ENCODE measurements at regions not wholly inside any gene's neighbourhood (a gene's known extent, or its start where the extent isn't known, plus 50 kb on each side); places are given as distances from the start of the nearest gene placed in this dataset.

DNA sequence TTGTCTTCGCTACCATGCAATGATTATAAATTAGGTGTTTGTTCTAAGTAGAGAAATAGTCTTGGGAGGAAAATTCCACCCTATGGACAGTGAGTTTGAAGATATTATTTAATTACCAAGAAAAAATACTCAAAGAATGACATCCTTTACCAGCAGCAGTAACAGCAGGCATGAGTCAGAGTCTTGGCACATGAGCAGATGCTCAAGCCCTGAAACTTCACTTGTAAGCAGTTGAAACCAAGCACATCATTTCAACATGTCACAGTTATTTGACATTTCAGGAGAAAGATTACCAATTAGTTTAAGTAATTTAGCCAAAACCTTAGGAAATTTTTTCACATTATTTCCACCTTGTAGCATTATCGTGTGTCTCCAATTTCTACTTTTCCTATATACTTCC, 99.2 kb downstream of the C12orf50 start:
- Histone ChIP-seq H3K9ac (ENCODE audit: low read length) (no peak overlapping the region), H3K27ac (ENCODE audit: low read depth, low read length) (no peak overlapping the region), H3K4me2 (ENCODE audit: low read length) (no peak overlapping the region), H3K36me3 (ENCODE audit: insufficient read depth, low read length) (no peaks in the 10 kb centered on the region), H3K27me3 (ENCODE audit: insufficient read depth, low read length) (no peaks in the 10 kb centered on the region), H3K4me1 (ENCODE audit: insufficient read depth, low read length) (no peaks in the 10 kb centered on the region), H4K20me1 (ENCODE audit: insufficient read depth, low read length) (no peaks in the 10 kb centered on the region), H2AFZ (ENCODE audit: low read depth, low read length) (no peak overlapping the region), H3K9me3 (ENCODE audit: insufficient read depth, low read depth, low read length) (no peaks in the 10 kb centered on the region), H3K4me3 (ENCODE audit: insufficient read depth, low read depth, low read length) (no peak overlapping the region), H3K79me2 (ENCODE audit: insufficient read depth, low read length) (no peaks in the 10 kb centered on the region)
- Mint-ChIP-seq H3K36me3 (ENCODE audit: low read depth, unreplicated experiment) (no peaks in the 10 kb centered on the region), H3K9me3 (ENCODE audit: unreplicated experiment) (no peaks in the 10 kb centered on the region), H3K4me1 (ENCODE audit: low read depth, unreplicated experiment) (peaks cover 2% of the 10 kb centered on the region), H3K4me3 (ENCODE audit: unreplicated experiment) (no peak overlapping the region), H3K27me3 (ENCODE audit: low read depth, unreplicated experiment) (no peaks in the 10 kb centered on the region), H3K27ac (ENCODE audit: unreplicated experiment) (no peak overlapping the region)
- TF ChIP-seq, protein P1, sequence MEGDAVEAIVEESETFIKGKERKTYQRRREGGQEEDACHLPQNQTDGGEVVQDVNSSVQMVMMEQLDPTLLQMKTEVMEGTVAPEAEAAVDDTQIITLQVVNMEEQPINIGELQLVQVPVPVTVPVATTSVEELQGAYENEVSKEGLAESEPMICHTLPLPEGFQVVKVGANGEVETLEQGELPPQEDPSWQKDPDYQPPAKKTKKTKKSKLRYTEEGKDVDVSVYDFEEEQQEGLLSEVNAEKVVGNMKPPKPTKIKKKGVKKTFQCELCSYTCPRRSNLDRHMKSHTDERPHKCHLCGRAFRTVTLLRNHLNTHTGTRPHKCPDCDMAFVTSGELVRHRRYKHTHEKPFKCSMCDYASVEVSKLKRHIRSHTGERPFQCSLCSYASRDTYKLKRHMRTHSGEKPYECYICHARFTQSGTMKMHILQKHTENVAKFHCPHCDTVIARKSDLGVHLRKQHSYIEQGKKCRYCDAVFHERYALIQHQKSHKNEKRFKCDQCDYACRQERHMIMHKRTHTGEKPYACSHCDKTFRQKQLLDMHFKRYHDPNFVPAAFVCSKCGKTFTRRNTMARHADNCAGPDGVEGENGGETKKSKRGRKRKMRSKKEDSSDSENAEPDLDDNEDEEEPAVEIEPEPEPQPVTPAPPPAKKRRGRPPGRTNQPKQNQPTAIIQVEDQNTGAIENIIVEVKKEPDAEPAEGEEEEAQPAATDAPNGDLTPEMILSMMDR (IDR thresholded peaks at IDR 0.05; ENCODE audit: insufficient read depth, low read depth, low read length) = no peak
- TF ChIP-seq EZH2 (IDR thresholded peaks at IDR 0.05; ENCODE audit: insufficient read depth, low read length) = no peak
- DNase-seq (ENCODE audit: low read depth) (peak; percentile 66), FAIRE-seq (no peak)

DNA sequence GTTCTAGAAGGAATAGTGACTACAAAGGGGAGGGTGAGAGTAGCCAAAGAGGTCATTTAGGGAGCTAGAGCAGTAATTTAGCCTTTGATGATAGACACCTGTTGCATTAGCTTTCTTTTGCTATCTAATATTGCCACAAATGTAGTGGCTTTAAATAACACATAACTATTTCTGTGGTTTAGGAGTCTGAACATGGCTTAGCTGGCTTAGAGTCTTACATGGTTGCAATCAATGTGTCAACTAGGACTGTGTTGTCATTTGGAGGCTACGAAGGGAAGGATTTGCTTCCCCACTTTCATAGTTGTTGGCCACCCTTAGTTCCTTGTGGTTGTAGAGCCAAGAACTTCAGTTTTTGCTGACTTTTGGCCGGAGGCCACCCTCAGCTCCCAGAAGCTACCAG, 99.9 kb downstream of the C12orf50 start:
- Mint-ChIP-seq H3K4me3 (ENCODE audit: unreplicated experiment) (no peak overlapping the region), H3K27me3 (ENCODE audit: low read depth, unreplicated experiment) (peaks cover 2% of the 10 kb centered on the region), H3K36me3 (ENCODE audit: low read depth, unreplicated experiment) (no peaks in the 10 kb centered on the region), H3K27ac (ENCODE audit: unreplicated experiment) (no peak overlapping the region), H3K9me3 (ENCODE audit: unreplicated experiment) (no peaks in the 10 kb centered on the region), H3K4me1 (ENCODE audit: low read depth, unreplicated experiment) (peaks cover 4% of the 10 kb centered on the region)
- Histone ChIP-seq H3K4me2 (ENCODE audit: low read length) (no peak overlapping the region), H3K4me1 (ENCODE audit: insufficient read depth, low read length) (no peaks in the 10 kb centered on the region), H3K79me2 (ENCODE audit: insufficient read depth, low read length) (no peaks in the 10 kb centered on the region), H3K36me3 (ENCODE audit: insufficient read depth, low read length) (no peaks in the 10 kb centered on the region), H2AFZ (ENCODE audit: low read depth, low read length) (no peak overlapping the region), H3K4me3 (ENCODE audit: insufficient read depth, low read depth, low read length) (no peak overlapping the region), H3K27ac (ENCODE audit: low read depth, low read length) (no peak overlapping the region), H4K20me1 (ENCODE audit: insufficient read depth, low read length) (no peaks in the 10 kb centered on the region), H3K27me3 (ENCODE audit: insufficient read depth, low read length) (no peaks in the 10 kb centered on the region), H3K9me3 (ENCODE audit: insufficient read depth, low read depth, low read length) (no peaks in the 10 kb centered on the region), H3K9ac (ENCODE audit: low read length) (no peak overlapping the region)
- TF ChIP-seq EZH2 (IDR thresholded peaks at IDR 0.05; ENCODE audit: insufficient read depth, low read length) = no peak
- TF ChIP-seq, protein P1 (IDR thresholded peaks at IDR 0.05; ENCODE audit: insufficient read depth, low read depth, low read length) = no peak
- FAIRE-seq (no peak), DNase-seq (ENCODE audit: low read depth) (no peak)

DNA sequence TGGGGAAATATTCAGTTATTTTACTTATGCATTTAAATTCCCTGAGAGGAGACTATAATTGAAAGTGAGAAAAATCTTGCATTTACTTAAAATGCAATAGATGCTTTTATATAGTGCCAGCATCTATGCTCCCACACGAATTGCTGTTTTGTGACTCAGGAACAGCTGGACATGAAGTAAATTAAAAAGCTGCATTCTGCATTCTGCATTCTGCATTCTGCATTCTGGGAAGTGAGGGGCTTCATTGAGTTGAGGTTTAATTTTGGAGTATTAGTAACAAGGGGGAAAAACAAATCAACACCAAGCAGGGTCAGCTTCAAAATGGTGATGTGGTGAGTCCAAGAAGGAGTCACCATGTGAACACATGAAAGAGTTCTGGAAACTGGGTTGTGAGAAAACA, 101.2 kb downstream of the C12orf50 start:
- no peaks in the 10 kb centered on the region for H3K9me3 Mint-ChIP-seq (ENCODE audit: unreplicated experiment)
- Histone ChIP-seq H3K4me2 (ENCODE audit: low read length) (no peak overlapping the region), H3K36me3 (ENCODE audit: insufficient read depth, low read length) (no peaks in the 10 kb centered on the region), H3K79me2 (ENCODE audit: insufficient read depth, low read length) (no peaks in the 10 kb centered on the region), H4K20me1 (ENCODE audit: insufficient read depth, low read length) (no peaks in the 10 kb centered on the region), H3K27me3 (ENCODE audit: insufficient read depth, low read length) (no peaks in the 10 kb centered on the region), H3K9me3 (ENCODE audit: insufficient read depth, low read depth, low read length) (no peaks in the 10 kb centered on the region), H2AFZ (ENCODE audit: low read depth, low read length) (no peak overlapping the region), H3K4me1 (ENCODE audit: insufficient read depth, low read length) (no peaks in the 10 kb centered on the region), H3K9ac (ENCODE audit: low read length) (no peak overlapping the region), H3K27ac (ENCODE audit: low read depth, low read length) (no peak overlapping the region), H3K4me3 (ENCODE audit: insufficient read depth, low read depth, low read length) (no peak overlapping the region)
- H3K4me3 Mint-ChIP-seq (ENCODE audit: unreplicated experiment) = no peak overlapping the region
- peaks cover 2% of the 10 kb centered on the region for H3K27me3 Mint-ChIP-seq (ENCODE audit: low read depth, unreplicated experiment)
- TF ChIP-seq EZH2 (IDR thresholded peaks at IDR 0.05; ENCODE audit: insufficient read depth, low read length) = no peak
- TF ChIP-seq, protein P1 (IDR thresholded peaks at IDR 0.05; ENCODE audit: insufficient read depth, low read depth, low read length) = no peak
- H3K36me3 Mint-ChIP-seq (ENCODE audit: low read depth, unreplicated experiment) = no peaks in the 10 kb centered on the region
- H3K4me1 Mint-ChIP-seq (ENCODE audit: low read depth, unreplicated experiment) = peaks cover 4% of the 10 kb centered on the region
- DNase-seq (ENCODE audit: low read depth) = no peak
- FAIRE-seq = no peak
- no peak overlapping the region for H3K27ac Mint-ChIP-seq (ENCODE audit: unreplicated experiment)

All from astrocyte (in vitro differentiated cells and primary cell).